GM12891 (cell line): ENCODE measurements at regions not wholly inside any gene's neighbourhood (a gene's known extent, or its start where the extent isn't known, plus 50 kb on each side); places are given as distances from the start of the nearest gene placed in this dataset.

Experiments used
- PAX5 ChIP-seq: IDR thresholded peaks from 2 replicates; pipeline ENCODE4 v1.6.1; 2011; ENCODE audit warnings: low read length, moderate library complexity, mild to moderate bottlenecking; ENCODE audit not compliant: insufficient read depth, severe bottlenecking
- POLR2A ChIP-seq: IDR thresholded peaks from 2 replicates; pipeline ENCODE4 v1.6.1; 2011; ENCODE audit warnings: low read depth, low read length, control low read depth
- POLR2AphosphoS5 ChIP-seq: IDR thresholded peaks from 2 replicates; pipeline ENCODE4 v1.6.1; 2011; ENCODE audit warnings: low read depth, low read length, control low read depth
- SPI1 ChIP-seq: IDR thresholded peaks from 2 replicates; pipeline ENCODE4 v1.6.1; 2011; ENCODE audit warnings: low read depth, low read length, control low read depth
- TAF1 ChIP-seq: IDR thresholded peaks from 2 replicates; pipeline ENCODE4 v1.6.1; 2011; ENCODE audit warnings: low read depth, low read length, control low read depth

- no peak for TF ChIP-seq TAF1
- no peak for TF ChIP-seq POLR2A
- TF ChIP-seq POLR2AphosphoS5 = no peak
- TF ChIP-seq SPI1 = no peak
- no peak for TF ChIP-seq PAX5
Measured at GRCh38 chr1:183732236-183732880, 72.6 kb upstream of the RGL1 start.
